VCaP (cell line): ENCODE measurements at regions not wholly inside any gene's neighbourhood (a gene's known extent, or its start where the extent isn't known, plus 50 kb on each side); places are given as distances from the start of the nearest gene placed in this dataset.
"Not testable (repeated sequence)": the region's sequence is repeated elsewhere in the genome, so short reads cannot be mapped to it uniquely, and the experiment has no call there.

Experiments
- H3K27ac ChIP-seq: fragments of 450-650 bp; 2 replicates; pipeline ENCODE4 v1.5.1; 2017
- CTCF ChIP-seq: fragments of 450-650 bp; conservative IDR thresholded peaks from 2 replicates; pipeline ENCODE4 v1.5.1; 2017; ENCODE audit warnings: mild to moderate bottlenecking, moderate library complexity

GRCh38 chr6:76165471-76166221, 93.2 kb upstream of the IMPG1 start:
- no peak for TF ChIP-seq CTCF
- H3K27ac ChIP-seq = no peak overlapping the region

GRCh38 chr6:76162811-76163210, 90.3 kb upstream of the IMPG1 start:
- H3K27ac ChIP-seq = no peak overlapping the region
- TF ChIP-seq CTCF = no peak

DNA sequence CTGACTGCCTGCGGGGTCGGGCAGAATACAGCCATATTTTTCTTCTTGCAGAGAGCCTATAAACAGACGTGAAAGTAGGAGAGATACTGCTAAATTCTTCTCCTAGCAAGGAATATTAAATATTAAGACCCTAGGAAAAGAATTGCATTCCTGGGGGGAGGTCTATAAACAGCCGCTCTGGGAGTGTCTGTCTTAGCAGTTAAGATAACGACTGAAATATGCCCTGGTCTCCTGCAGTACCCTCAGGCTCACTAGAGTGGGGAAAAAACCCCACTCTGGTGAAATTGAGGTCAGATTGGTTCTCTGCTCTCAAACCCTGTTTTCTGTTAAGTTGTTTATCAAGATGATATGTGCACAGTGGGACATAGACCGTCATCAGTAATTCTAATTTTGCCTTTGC, 85.3 kb upstream of the IMPG1 start:
- H3K27ac ChIP-seq = not testable (repeated sequence)

DNA sequence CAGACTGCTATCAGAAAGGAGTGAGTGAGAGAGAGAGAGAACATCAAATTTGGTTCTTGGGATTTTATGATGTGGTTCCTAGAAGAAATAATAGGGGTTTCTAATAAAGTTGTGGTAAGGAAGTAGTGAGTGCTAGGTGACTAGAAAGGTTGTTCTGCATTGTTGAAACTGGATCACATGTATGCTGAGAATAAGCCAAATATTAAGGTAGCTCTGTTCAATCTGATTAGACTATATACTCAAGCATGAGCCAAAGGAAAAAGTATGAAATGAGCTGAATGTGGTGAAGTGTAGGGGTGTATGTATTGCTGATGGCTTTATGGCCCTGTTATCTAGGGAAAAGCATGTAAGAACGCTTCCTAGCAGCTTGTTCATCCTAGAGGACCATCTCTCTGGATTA, 63.0 kb upstream of the IMPG1 start:
- H3K27ac ChIP-seq = no peak overlapping the region
- TF ChIP-seq CTCF = no peak

GRCh38 chr6:76134651-76135050, 62.2 kb upstream of the IMPG1 start:
- no peak for TF ChIP-seq CTCF
- no peak overlapping the region for H3K27ac ChIP-seq

DNA sequence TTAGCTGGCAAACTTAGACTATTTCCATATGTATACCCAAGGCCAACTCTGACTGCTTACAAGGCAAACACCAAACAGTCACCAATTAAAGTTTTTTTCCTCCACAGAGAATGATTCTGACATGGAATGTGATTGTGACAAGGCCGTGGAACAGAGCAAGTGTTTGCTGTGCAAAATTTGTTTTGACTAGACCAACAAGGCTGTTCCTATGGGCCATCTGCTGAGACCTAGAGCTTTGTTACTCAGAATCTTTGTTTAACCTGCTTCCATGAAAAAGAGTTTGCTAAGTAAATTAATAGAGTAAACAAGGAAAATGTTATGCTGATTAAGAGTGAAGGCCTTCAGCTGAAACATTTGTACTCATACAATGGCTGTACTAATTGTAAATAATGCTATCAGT, 51.6 kb upstream of the IMPG1 start:
- TF ChIP-seq CTCF = no peak
- peak overlapping the region; percentile 53 for H3K27ac ChIP-seq
